HEK293 (cell line): ENCODE measurements at regions not wholly inside any gene's neighbourhood (a gene's known extent, or its start where the extent isn't known, plus 50 kb on each side); places are given as distances from the start of the nearest gene placed in this dataset.

ENCODE experiments used
- CTCF ChIA-PET: fragments of 350-600 bp; formaldehyde crosslinking; extraction: SDS; loops from one replicate; lab custom pipeline; 2021; ENCODE audit warnings: antibody characterized with exemption; lab: Yijun Ruan, JAX
- POLR2A ChIA-PET: fragments of 300-600 bp; formaldehyde crosslinking; extraction: SDS; loops from one replicate; lab custom pipeline; 2020; ENCODE audit warnings: antibody characterized with exemption, inconsistent platforms; lab: Yijun Ruan, JAX
- H3K27ac ChIP-seq: fragments of 200-500 bp; sonication (Bioruptor generic); 2 replicates; pipeline ENCODE4 v1.5.1; 2014; ENCODE audit warnings: low read depth, low read length, control low read depth, inconsistent platforms; ENCODE audit errors: extremely low read depth
- H3K36me3 ChIP-seq, 2 experiments: fragments of 200-500 bp in 1 of 2; sonication (Bioruptor generic) in 1 of 2; 1 replicate in 1 of 2; 2 replicates in 1 of 2; pipeline ENCODE4 v1.5.1; 2014 to 2017; ENCODE audit warnings: inconsistent platforms in 2 of 2, low read length in 2 of 2; ENCODE audit not compliant: control insufficient read depth in 2 of 2, insufficient read depth in 1 of 2
- H3K4me1 ChIP-seq: fragments of 200-500 bp; sonication (Bioruptor generic); 2 replicates; pipeline ENCODE4 v1.5.1; 2014; ENCODE audit warnings: mild to moderate bottlenecking, low read length, inconsistent platforms; ENCODE audit not compliant: control insufficient read depth, insufficient read depth
- H3K4me3 ChIP-seq: 2 replicates; pipeline ENCODE4 v1.5.1; 2011; ENCODE audit warnings: low read depth, mild to moderate bottlenecking, control low read depth, low read length, moderate library complexity
- H3K9me3 ChIP-seq: fragments of 200-500 bp; sonication (Bioruptor generic); 2 replicates; pipeline ENCODE4 v1.5.1; 2014; ENCODE audit warnings: low read depth, low read length, inconsistent platforms; ENCODE audit not compliant: control insufficient read depth, insufficient read depth
- MZF1 ChIP-seq: fragments of 450-650 bp; formaldehyde crosslinking; IDR thresholded peaks from 2 replicates; pipeline ENCODE4 v1.5.1; 2017; ENCODE audit warnings: missing biosample characterization, missing genetic modification characterization, borderline replicate concordance
- PATZ1 ChIP-seq: fragments of 450-650 bp; formaldehyde crosslinking; IDR thresholded peaks from 2 replicates; pipeline ENCODE4 v1.5.1; 2016; ENCODE audit warnings: missing biosample characterization, missing genetic modification characterization
- PRDM2 ChIP-seq: fragments of 450-650 bp; formaldehyde crosslinking; IDR thresholded peaks from 2 replicates; pipeline ENCODE4 v1.5.1; 2016; ENCODE audit warnings: missing biosample characterization, missing genetic modification characterization, borderline replicate concordance
- SP7 ChIP-seq: fragments of 450-650 bp; formaldehyde crosslinking; IDR thresholded peaks from 2 replicates; pipeline ENCODE4 v1.5.1; 2016; ENCODE audit warnings: missing biosample characterization, missing genetic modification characterization
- ZBTB49 ChIP-seq: fragments of 450-650 bp; formaldehyde crosslinking; IDR thresholded peaks from 2 replicates; pipeline ENCODE4 v1.5.1; 2016; ENCODE audit warnings: missing biosample characterization, missing genetic modification characterization, low read depth
- ZBTB7A ChIP-seq: fragments of 450-650 bp; formaldehyde crosslinking; IDR thresholded peaks from 2 replicates; pipeline ENCODE4 v1.5.1; 2016; ENCODE audit warnings: low read depth, missing biosample characterization, missing genetic modification characterization
- ZNF138 ChIP-seq: fragments of 450-650 bp; formaldehyde crosslinking; IDR thresholded peaks from 2 replicates; pipeline ENCODE4 v1.5.1; 2016; ENCODE audit warnings: missing biosample characterization, missing genetic modification characterization, borderline replicate concordance
- ZNF174 ChIP-seq: fragments of 450-650 bp; formaldehyde crosslinking; IDR thresholded peaks from 2 replicates; pipeline ENCODE4 v1.5.0; 2017; ENCODE audit warnings: missing biosample characterization, mild to moderate bottlenecking, missing genetic modification characterization
- ZNF18 ChIP-seq: fragments of 450-650 bp; formaldehyde crosslinking; IDR thresholded peaks from 2 replicates; pipeline ENCODE4 v1.5.1; 2016; ENCODE audit warnings: missing biosample characterization, missing genetic modification characterization
- ZNF2 ChIP-seq: fragments of 450-650 bp; formaldehyde crosslinking; IDR thresholded peaks from 2 replicates; pipeline ENCODE4 v1.5.1; 2016; ENCODE audit warnings: missing biosample characterization, missing genetic modification characterization
- ZNF274 ChIP-seq, 2 experiments: fragments of 200-500 bp in 1 of 2; fragments of 450-650 bp in 1 of 2; sonication (Bioruptor generic) in 1 of 2; formaldehyde crosslinking in 1 of 2; IDR thresholded peaks; 2 replicates each; pipeline versions ENCODE4 v1.5.1 to v1.6.1; 2014 to 2016; ENCODE audit warnings: borderline replicate concordance in 1 of 2, inconsistent platforms in 1 of 2, low read length in 1 of 2, missing biosample characterization in 1 of 2, missing genetic modification characterization in 1 of 2
- ZNF48 ChIP-seq: fragments of 450-650 bp; formaldehyde crosslinking; IDR thresholded peaks from 2 replicates; pipeline ENCODE4 v1.5.1; 2016; ENCODE audit warnings: missing biosample characterization, missing genetic modification characterization
- ZNF521 ChIP-seq: fragments of 450-650 bp; formaldehyde crosslinking; IDR thresholded peaks from 2 replicates; pipeline ENCODE4 v1.5.1; 2017; ENCODE audit warnings: missing biosample characterization, mild to moderate bottlenecking, missing genetic modification characterization
- ZNF549 ChIP-seq: fragments of 450-650 bp; IDR thresholded peaks from 2 replicates; pipeline ENCODE4 v1.5.1; 2018; ENCODE audit warnings: missing biosample characterization, missing genetic modification characterization, mild to moderate bottlenecking, inconsistent platforms, moderate library complexity
- ZNF580 ChIP-seq: fragments of 450-650 bp; formaldehyde crosslinking; IDR thresholded peaks from 2 replicates; pipeline ENCODE4 v1.5.1; 2016; ENCODE audit warnings: missing biosample characterization, missing genetic modification characterization
- ZNF776 ChIP-seq: fragments of 450-650 bp; formaldehyde crosslinking; IDR thresholded peaks from 2 replicates; pipeline ENCODE4 v1.5.0; 2017; ENCODE audit warnings: missing biosample characterization, missing genetic modification characterization, borderline replicate concordance
- ZNF843 ChIP-seq: fragments of 450-650 bp; formaldehyde crosslinking; IDR thresholded peaks from 2 replicates; pipeline ENCODE4 v1.5.1; 2016; ENCODE audit warnings: missing biosample characterization, missing genetic modification characterization
- ZSCAN16 ChIP-seq: fragments of 450-650 bp; formaldehyde crosslinking; IDR thresholded peaks from 2 replicates; pipeline ENCODE4 v1.5.1; 2016; ENCODE audit warnings: missing biosample characterization, missing genetic modification characterization
- ZSCAN18 ChIP-seq: fragments of 450-650 bp; formaldehyde crosslinking; IDR thresholded peaks from 2 replicates; pipeline ENCODE4 v1.5.1; 2016; ENCODE audit warnings: missing biosample characterization, missing genetic modification characterization

- no peak for TF ChIP-seq ZBTB49 (tag by site-specific recombination)
Observed at GRCh38 chr4:16450031-16450430, 223.8 kb upstream of the TAPT1 start (continued).

GRCh38 chr4:16449406-16449805 lies 223.1 kb upstream of the TAPT1 start:
- ChIA-PET POLR2A (no interaction called here), CTCF (no interaction called here)
- TF ChIP-seq ZNF776 (tag by site-specific recombination) (no peak), PRDM2 (no peak), ZNF549 (tag by site-specific recombination) (no peak), ZNF521 (tag by site-specific recombination) (no peak), ZNF138 (tag by site-specific recombination) (no peak), MZF1 (tag by site-specific recombination) (no peak), ZNF174 (no peak), ZBTB7A (tag by site-specific recombination) (no peak), ZNF274 (IDR thresholded peaks at IDR 0.05; ENCODE audit: low read length) (no peak), ZNF274 (tag by site-specific recombination; IDR thresholded peaks at IDR 0.05; ENCODE audit: borderline replicate concordance) (no peak), ZSCAN18 (tag by site-specific recombination) (no peak)
- Histone ChIP-seq H3K4me1 (no peaks in the 10 kb centered on the region), H3K36me3 (no peaks in the 10 kb centered on the region), H3K9me3 (no peaks in the 10 kb centered on the region), H3K4me3 (no peak overlapping the region), H3K27ac (no peak overlapping the region)

GRCh38 chr4:16448241-16448840 lies 222.1 kb upstream of the TAPT1 start:
- Histone ChIP-seq H3K4me1 (no peaks in the 10 kb centered on the region), H3K9me3 (no peaks in the 10 kb centered on the region), H3K36me3 (no peaks in the 10 kb centered on the region), H3K27ac (no peak overlapping the region), H3K4me3 (no peak overlapping the region)
- ChIA-PET CTCF (no interaction called here), POLR2A (no interaction called here)
- TF ChIP-seq ZNF18 (tag by site-specific recombination) = no peak
- no peak for TF ChIP-seq PATZ1 (tag by site-specific recombination)
- TF ChIP-seq ZNF2 (tag by site-specific recombination) = no peak
- TF ChIP-seq ZNF580 = no peak
- no peak for TF ChIP-seq ZNF48
- no peak for TF ChIP-seq SP7
- no peak for TF ChIP-seq ZNF174
- TF ChIP-seq ZSCAN16 (tag by site-specific recombination) = no peak
- no peak for TF ChIP-seq ZNF843 (tag by site-specific recombination)
